Kidney (tissue), 13 donors: ENCODE measurements at regions not wholly inside any gene's neighbourhood (a gene's known extent, or its start where the extent isn't known, plus 50 kb on each side); places are given as distances from the start of the nearest gene placed in this dataset.

Source experiments
- DNase-seq, 5 donors: peaks; one replicate each; pipeline ENCODE4 v3.0.0-alpha.2; 2013 to 2020
- FAIRE-seq: peaks from 2 replicates; lab custom pipeline; 2012; peaks lifted over from hg19 to GRCh38; lab: Jason Lieb, UNC
- H3K27ac ChIP-seq, 2 donors: one replicate each; pipeline ENCODE4 v1.7.0; 2013; ENCODE audit warnings: low read depth in 2 of 2, low read length in 2 of 2, inconsistent platforms in 1 of 2
- H3K27me3 ChIP-seq: one replicate; pipeline ENCODE4 v1.7.1; 2013; ENCODE audit warnings: low read length, inconsistent platforms; ENCODE audit not compliant: control insufficient read depth, insufficient read depth
- H3K36me3 ChIP-seq, 3 donors: one replicate each; pipeline versions ENCODE4 v1.7.0 to v1.7.1; 2013; ENCODE audit warnings: low read length in 3 of 3, control low read depth in 1 of 3, inconsistent platforms in 1 of 3; ENCODE audit not compliant: insufficient read depth in 3 of 3, control insufficient read depth in 2 of 3
- H3K4me1 ChIP-seq, 3 donors: one replicate each; pipeline versions ENCODE4 v1.7.0 to v1.7.1; 2013; ENCODE audit warnings: low read length in 3 of 3, inconsistent platforms in 1 of 3, low read depth in 1 of 3; ENCODE audit not compliant: control insufficient read depth in 2 of 3, insufficient read depth in 2 of 3
- H3K4me3 ChIP-seq, 3 donors: one replicate each; pipeline versions ENCODE4 v1.7.0 to v1.8.1; 2013; ENCODE audit warnings: low read length in 3 of 3, control low read depth in 1 of 3, inconsistent platforms in 1 of 3
- H3K9ac ChIP-seq, 3 donors: one replicate each; pipeline versions ENCODE4 v1.7.0 to v1.7.1; 2013; ENCODE audit warnings: low read length in 3 of 3, control low read depth in 1 of 3, inconsistent platforms in 1 of 3
- H3K9me3 ChIP-seq, 3 donors: one replicate each; pipeline versions ENCODE4 v1.7.0 to v1.7.1; 2013; ENCODE audit warnings: low read length in 3 of 3, control low read depth in 1 of 3, inconsistent platforms in 1 of 3; ENCODE audit not compliant: control insufficient read depth in 2 of 3, insufficient read depth in 1 of 3
- intact Hi-C: fragments of 100-400 bp; cut with DNase I; formaldehyde crosslinking; loops from one replicate; pipeline ENCODE4 v1.11.1; 2022
- TF ChIP-seq, protein P1 (sequence below): IDR thresholded peaks from 3 replicates; pipeline ENCODE4 v1.5.1; 2012; ENCODE audit warnings: mild to moderate bottlenecking, moderate library complexity, borderline replicate concordance; ENCODE audit not compliant: insufficient read depth; ENCODE audit errors: extremely low read depth
- donor health status: control.
- donor health status: control.
- donor health status: control.
- donor health status: control.
- donor health status: control.
- donor health status: DM: yes; HTN: yes; CAD: no.
- donor health status: Normal renal cell carcinoma (clear cell type).

DNA sequence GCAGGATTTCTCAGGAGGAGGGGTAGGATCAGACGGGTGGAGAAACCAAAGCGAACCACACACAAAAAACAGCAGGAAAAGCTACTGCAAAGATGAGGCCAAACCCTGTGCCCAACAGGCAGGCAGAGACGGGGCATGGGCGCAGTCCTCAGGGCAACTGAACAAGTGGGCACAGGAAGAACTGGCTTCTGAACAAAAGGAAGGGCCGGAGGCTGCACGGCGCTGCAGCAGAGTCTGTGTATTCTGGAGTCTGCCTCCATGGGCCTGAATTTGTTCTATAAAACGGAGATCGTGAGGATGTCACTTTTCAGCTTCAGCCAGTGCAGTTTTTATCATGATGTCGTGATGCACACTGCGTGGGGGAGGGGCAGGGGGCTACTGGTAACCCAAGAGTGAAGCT is 1026.0 kb downstream of the TBC1D22A start:
- Histone ChIP-seq H3K36me3 (no peaks in the 10 kb centered on the region), H3K27me3 (no peaks in the 10 kb centered on the region), H3K4me3 (no peak overlapping the region), H3K4me1 (no peaks in the 10 kb centered on the region), H3K27ac (no peak overlapping the region), H3K9ac (no peak overlapping the region), H3K9me3 (peaks cover 0 to 2% (median 2%) of the 10 kb centered on the region in 3 donors)
- DNase-seq, result peak in 1 of 5 donors; percentile 58
- no peak for FAIRE-seq
- TF ChIP-seq, protein P1, sequence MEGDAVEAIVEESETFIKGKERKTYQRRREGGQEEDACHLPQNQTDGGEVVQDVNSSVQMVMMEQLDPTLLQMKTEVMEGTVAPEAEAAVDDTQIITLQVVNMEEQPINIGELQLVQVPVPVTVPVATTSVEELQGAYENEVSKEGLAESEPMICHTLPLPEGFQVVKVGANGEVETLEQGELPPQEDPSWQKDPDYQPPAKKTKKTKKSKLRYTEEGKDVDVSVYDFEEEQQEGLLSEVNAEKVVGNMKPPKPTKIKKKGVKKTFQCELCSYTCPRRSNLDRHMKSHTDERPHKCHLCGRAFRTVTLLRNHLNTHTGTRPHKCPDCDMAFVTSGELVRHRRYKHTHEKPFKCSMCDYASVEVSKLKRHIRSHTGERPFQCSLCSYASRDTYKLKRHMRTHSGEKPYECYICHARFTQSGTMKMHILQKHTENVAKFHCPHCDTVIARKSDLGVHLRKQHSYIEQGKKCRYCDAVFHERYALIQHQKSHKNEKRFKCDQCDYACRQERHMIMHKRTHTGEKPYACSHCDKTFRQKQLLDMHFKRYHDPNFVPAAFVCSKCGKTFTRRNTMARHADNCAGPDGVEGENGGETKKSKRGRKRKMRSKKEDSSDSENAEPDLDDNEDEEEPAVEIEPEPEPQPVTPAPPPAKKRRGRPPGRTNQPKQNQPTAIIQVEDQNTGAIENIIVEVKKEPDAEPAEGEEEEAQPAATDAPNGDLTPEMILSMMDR, result no peak
- intact Hi-C loops, result no loop called here

DNA sequence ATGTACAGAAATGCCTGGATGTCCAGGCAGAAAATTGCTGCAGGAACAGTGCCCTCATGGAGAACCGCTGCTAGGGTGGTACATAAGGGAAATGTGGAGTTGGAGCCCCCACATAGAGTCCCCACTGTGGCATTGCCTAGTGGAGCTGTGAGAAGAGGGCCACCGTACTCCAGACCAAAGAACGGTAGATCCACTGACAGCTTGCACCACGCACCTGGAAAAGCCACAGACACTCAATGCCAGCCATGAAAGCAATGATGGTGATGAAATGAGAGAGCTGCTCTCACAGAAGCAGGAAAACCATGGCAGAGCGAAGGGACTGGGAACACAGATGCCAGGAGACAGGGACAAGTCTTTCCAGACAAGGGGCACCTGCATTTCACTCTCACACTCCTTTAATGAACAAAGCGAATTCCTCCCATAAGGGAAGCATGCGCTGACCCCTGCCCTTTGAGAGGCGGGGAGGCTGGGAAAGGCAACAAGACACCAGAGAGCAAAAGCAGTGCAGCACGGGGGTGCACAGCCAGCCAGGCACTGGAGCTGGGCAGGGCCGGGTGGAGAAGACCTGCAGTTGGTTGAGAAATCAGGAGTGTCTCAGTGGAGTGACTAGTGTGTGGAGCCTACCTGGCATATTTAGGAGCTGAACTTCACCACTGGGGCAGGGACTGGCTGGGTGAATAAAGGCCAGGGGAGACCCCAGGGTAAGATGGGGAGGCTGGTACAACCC is 1025.2 kb downstream of the TBC1D22A start:
- intact Hi-C loops, result no loop called here
- FAIRE-seq (no peak), DNase-seq (no peak)
- no peaks in the 10 kb centered on the region for H3K4me1 ChIP-seq
- H3K4me3 ChIP-seq, result no peak overlapping the region
- H3K9ac ChIP-seq, result no peak overlapping the region
- no peaks in the 10 kb centered on the region for H3K36me3 ChIP-seq
- H3K27me3 ChIP-seq, result no peaks in the 10 kb centered on the region
- H3K9me3 ChIP-seq, result peaks cover 0 to 2% (median 2%) of the 10 kb centered on the region in 3 donors
- TF ChIP-seq, protein P1, result no peak
- H3K27ac ChIP-seq, result no peak overlapping the region

DNA sequence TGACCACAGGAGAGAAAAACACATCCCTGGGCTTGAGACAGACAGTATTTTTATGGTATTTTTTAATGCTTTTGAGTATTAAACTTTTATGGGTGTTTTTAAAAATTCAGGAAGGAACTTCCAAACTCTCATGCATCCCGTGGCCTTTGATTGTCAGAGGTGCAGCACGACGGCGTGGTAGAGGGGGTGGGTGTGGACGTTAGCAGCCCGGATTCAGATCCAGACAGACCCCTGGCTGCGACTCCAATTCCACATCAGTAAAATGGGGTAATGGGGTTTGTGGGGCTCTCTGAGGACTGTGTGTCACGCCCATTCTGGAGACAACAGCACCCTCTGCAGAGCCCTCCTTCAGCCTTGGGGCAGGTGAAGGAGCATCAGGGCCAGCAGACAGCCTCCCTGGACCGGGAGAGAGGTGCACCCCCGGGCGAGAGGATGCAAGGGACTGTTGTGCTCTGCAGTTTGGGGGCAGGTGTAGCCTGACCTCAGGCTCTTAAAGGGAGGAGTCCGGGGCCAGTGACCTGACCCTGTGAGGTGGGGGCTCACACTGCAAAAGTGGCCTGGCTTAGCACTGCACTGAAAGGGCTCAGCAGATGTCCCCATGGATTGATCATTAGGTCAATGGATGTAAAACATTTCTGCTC is 1024.3 kb downstream of the TBC1D22A start:
- Histone ChIP-seq H3K27me3 (no peaks in the 10 kb centered on the region), H3K9ac (no peak overlapping the region), H3K9me3 (peaks cover 0 to 2% (median 2%) of the 10 kb centered on the region in 3 donors), H3K36me3 (no peaks in the 10 kb centered on the region), H3K27ac (no peak overlapping the region), H3K4me3 (no peak overlapping the region), H3K4me1 (no peaks in the 10 kb centered on the region)
- TF ChIP-seq, protein P1, result no peak
- intact Hi-C loops, result no loop called here
- no peak for FAIRE-seq
- DNase-seq, result no peak
